Right lobe of liver (tissue), 4 donors: ENCODE measurements at regions not wholly inside any gene's neighbourhood (a gene's known extent, or its start where the extent isn't known, plus 50 kb on each side); places are given as distances from the start of the nearest gene placed in this dataset.

Experiments used
- CTCF ChIP-seq, 4 donors: fragments of 200-600 bp in 3 of 4; fragments of 450-650 bp in 1 of 4; IDR thresholded peaks; one replicate each; pipeline versions ENCODE4 v1.5.1 to v1.8.0; 2016 to 2022; ENCODE audit warnings: antibody characterized with exemption in 4 of 4, mild to moderate bottlenecking in 2 of 4
- POLR2A ChIP-seq: fragments of 450-650 bp; IDR thresholded peaks from one replicate; pipeline ENCODE4 v1.6.1; 2017; ENCODE audit warnings: antibody characterized with exemption, mild to moderate bottlenecking
- donor health status: DM: no; HTN: no; CAD: no.
- donor health status: DM: no; HTN: no; CAD: no.
- donor health status: DM: no; HTN: yes; CAD: no.

GRCh38 chr5:33267801-33268200, 173.0 kb upstream of the TARS1 start:
- no peak for TF ChIP-seq CTCF (IDR thresholded peaks at IDR 0.05)
- TF ChIP-seq POLR2A, result no peak
